ENCODE measurements at regions not wholly inside any gene's neighbourhood (a gene's known extent, or its start where the extent isn't known, plus 50 kb on each side); places are given as distances from the start of the nearest gene placed in this dataset.

- H3K9me2 ChIP-seq (ENCODE audit: insufficient read depth, low read length): no peaks in the 10 kb centered on the region
- no peak overlapping the region for H3K9ac ChIP-seq (ENCODE audit: low read length)
- no peak overlapping the region for H3K27ac ChIP-seq (ENCODE audit: low read length)
- no peak overlapping the region for H2AFZ ChIP-seq (ENCODE audit: low read depth, low read length)
- H3K36me3 ChIP-seq (ENCODE audit: insufficient read depth, low read length): no peaks in the 10 kb centered on the region
- no peaks in the 10 kb centered on the region for H3F3A ChIP-seq (ENCODE audit: insufficient read depth, low read length, poor library complexity, severe bottlenecking)
- no peak overlapping the region for H3K4me3 ChIP-seq (ENCODE audit: low read length)
- no peaks in the 10 kb centered on the region for H3K79me2 ChIP-seq (replicated peaks; ENCODE audit: insufficient read depth, low read length)
- no peaks in the 10 kb centered on the region for H3K9me3 ChIP-seq (ENCODE audit: low read length)
- H4K20me1 ChIP-seq (ENCODE audit: insufficient read depth): no peaks in the 10 kb centered on the region
- no peak overlapping the region for H3K4me2 ChIP-seq (ENCODE audit: low read length)
- H3K27me3 ChIP-seq (ENCODE audit: insufficient read depth, low read depth, low read length): no peaks in the 10 kb centered on the region
- TF ChIP-seq POLR2AphosphoS5 (IDR thresholded peaks at IDR 0.05): no peak
- no peak for TF ChIP-seq REST (IDR thresholded peaks at IDR 0.05; ENCODE audit: borderline replicate concordance)
- TF ChIP-seq EZH2 (IDR thresholded peaks at IDR 0.05; ENCODE audit: borderline replicate concordance, insufficient read depth, low read length, poor library complexity, severe bottlenecking): no peak
- no peak for TF ChIP-seq TAF1 (IDR thresholded peaks at IDR 0.05; ENCODE audit: low read depth)
- no peak for TF ChIP-seq MXI1 (conservative IDR thresholded peaks at IDR 0.05; ENCODE audit: poor library complexity, severe bottlenecking)
Measured at GRCh38 chr13:54486421-54487166, 1458.0 kb downstream of the OLFM4 start.

- Histone ChIP-seq H3K27me3 (ENCODE audit: insufficient read depth, low read depth, low read length) (no peaks in the 10 kb centered on the region), H3K9me2 (ENCODE audit: insufficient read depth, low read length) (no peaks in the 10 kb centered on the region), H2AFZ (ENCODE audit: low read depth, low read length) (no peak overlapping the region), H3K4me2 (ENCODE audit: low read length) (no peak overlapping the region), H3F3A (ENCODE audit: insufficient read depth, low read length, poor library complexity, severe bottlenecking) (no peaks in the 10 kb centered on the region), H3K9ac (ENCODE audit: low read length) (no peak overlapping the region), H3K4me3 (ENCODE audit: low read length) (no peak overlapping the region), H3K9me3 (ENCODE audit: low read length) (no peaks in the 10 kb centered on the region), H4K20me1 (ENCODE audit: insufficient read depth) (no peaks in the 10 kb centered on the region), H3K36me3 (ENCODE audit: insufficient read depth, low read length) (no peaks in the 10 kb centered on the region), H3K27ac (ENCODE audit: low read length) (no peak overlapping the region), H3K79me2 (replicated peaks; ENCODE audit: insufficient read depth, low read length) (no peaks in the 10 kb centered on the region)
- TF ChIP-seq POLR2AphosphoS5 (IDR thresholded peaks at IDR 0.05) (no peak), EP300 (conservative IDR thresholded peaks at IDR 0.05; ENCODE audit: poor library complexity, severe bottlenecking) (no peak), CTCF (IDR thresholded peaks at IDR 0.05; ENCODE audit: poor library complexity, severe bottlenecking) (no peak), REST (IDR thresholded peaks at IDR 0.05; ENCODE audit: borderline replicate concordance) (no peak), RAD21 (conservative IDR thresholded peaks at IDR 0.05) (no peak), EZH2 (IDR thresholded peaks at IDR 0.05; ENCODE audit: borderline replicate concordance, insufficient read depth, low read length, poor library complexity, severe bottlenecking) (no peak), MXI1 (conservative IDR thresholded peaks at IDR 0.05; ENCODE audit: poor library complexity, severe bottlenecking) (no peak), SMC3 (conservative IDR thresholded peaks at IDR 0.05; ENCODE audit: poor library complexity) (no peak), TAF1 (IDR thresholded peaks at IDR 0.05; ENCODE audit: low read depth) (no peak)
Measured at GRCh38 chr13:54489359-54489758, 1460.7 kb downstream of the OLFM4 start.
